OCI-LY1 (cell line): ENCODE measurements at regions not wholly inside any gene's neighbourhood (a gene's known extent, or its start where the extent isn't known, plus 50 kb on each side); places are given as distances from the start of the nearest gene placed in this dataset.

Experiments used
- H2AFZ ChIP-seq: fragments of 200-600 bp; sonication (generic), shearing (Covaris generic); 2 replicates; pipeline ENCODE4 v1.6.0; 2014; ENCODE audit warnings: antibody characterized with exemption, mild to moderate bottlenecking, low read length
- H3F3A ChIP-seq: fragments of 200-600 bp; sonication (generic), shearing (Covaris generic); 2 replicates; pipeline ENCODE4 v1.6.0; 2014; ENCODE audit warnings: mild to moderate bottlenecking, antibody characterized with exemption, low read length, moderate library complexity; ENCODE audit not compliant: insufficient read depth
- H3K27ac ChIP-seq: fragments of 200-600 bp; sonication (generic); 2 replicates; pipeline ENCODE4 v1.5.1; 2014; ENCODE audit warnings: low read length, mixed run types, mild to moderate bottlenecking, low read depth; ENCODE audit not compliant: poor library complexity, severe bottlenecking
- H3K27me3 ChIP-seq: fragments of 200-600 bp; sonication (generic); 2 replicates; pipeline ENCODE4 v1.6.0; 2014; ENCODE audit warnings: antibody characterized with exemption, mild to moderate bottlenecking, low read length, moderate library complexity; ENCODE audit not compliant: insufficient read depth
- H3K36me3 ChIP-seq: fragments of 200-600 bp; sonication (generic); 2 replicates; pipeline ENCODE4 v1.6.1; 2014; ENCODE audit warnings: mild to moderate bottlenecking, antibody characterized with exemption, low read length, moderate library complexity, mixed read lengths; ENCODE audit not compliant: insufficient read depth
- H3K4me1 ChIP-seq: fragments of 200-600 bp; sonication (generic); 2 replicates; pipeline ENCODE4 v1.5.1; 2014; ENCODE audit warnings: mild to moderate bottlenecking, low read length, moderate library complexity; ENCODE audit not compliant: insufficient read depth, severe bottlenecking
- H3K4me2 ChIP-seq: fragments of 200-600 bp; sonication (generic), shearing (Covaris generic); 2 replicates; pipeline ENCODE4 v1.6.1; 2014; ENCODE audit warnings: low read length
- H3K4me3 ChIP-seq: fragments of 200-600 bp; sonication (generic); 2 replicates; pipeline ENCODE4 v1.5.1; 2014; ENCODE audit warnings: low read length, low read depth, mild to moderate bottlenecking, mixed read lengths; ENCODE audit not compliant: poor library complexity, severe bottlenecking
- H3K79me2 ChIP-seq: fragments of 200-600 bp; shearing (Covaris generic); 2 replicates; pipeline ENCODE4 v1.6.1; 2016; ENCODE audit warnings: mixed run types, low read length, mixed read lengths; ENCODE audit not compliant: insufficient read depth
- H3K9ac ChIP-seq: fragments of 200-600 bp; sonication (generic), shearing (Covaris generic); 2 replicates; pipeline ENCODE4 v1.6.1; 2014; ENCODE audit warnings: mild to moderate bottlenecking, low read length, mixed read lengths
- H3K9me2 ChIP-seq: fragments of 200-600 bp; sonication (generic), shearing (Covaris generic); 2 replicates; pipeline ENCODE4 v1.6.1; 2014; ENCODE audit warnings: low read depth, mild to moderate bottlenecking, low read length, mixed read lengths
- H3K9me3 ChIP-seq: fragments of 200-600 bp; shearing (Covaris generic); 2 replicates; pipeline ENCODE4 v1.6.1; 2014; ENCODE audit warnings: low read length, mixed read lengths
- H4K20me1 ChIP-seq: fragments of 200-600 bp; sonication (generic), shearing (Covaris generic); 2 replicates; pipeline ENCODE4 v1.6.0; 2016; ENCODE audit warnings: mild to moderate bottlenecking, low read length; ENCODE audit not compliant: insufficient read depth
- CTCF ChIP-seq: fragments of 200-600 bp; sonication (generic), shearing (Covaris generic); IDR thresholded peaks from 2 replicates; pipeline ENCODE4 v1.5.1; 2017; ENCODE audit warnings: mild to moderate bottlenecking, antibody characterized with exemption, low read length, moderate library complexity, mixed read lengths
- EZH2 ChIP-seq: fragments of 200-600 bp; sonication (generic), shearing (Covaris generic); IDR thresholded peaks from 2 replicates; pipeline ENCODE4 v1.8.0; 2017; ENCODE audit warnings: borderline replicate concordance, mixed run types, mild to moderate bottlenecking, antibody characterized with exemption, low read length, moderate library complexity, mixed read lengths

GRCh38 chr7:53531-53930 lies 138.8 kb upstream of the FAM20C start:
- no peaks in the 10 kb centered on the region for H3K9me2 ChIP-seq
- H3K79me2 ChIP-seq, result no peaks in the 10 kb centered on the region
- no peaks in the 10 kb centered on the region for H3K36me3 ChIP-seq
- no peaks in the 10 kb centered on the region for H3K4me1 ChIP-seq
- H3K27ac ChIP-seq, result no peak overlapping the region
- no peak overlapping the region for H2AFZ ChIP-seq
- H3F3A ChIP-seq, result no peaks in the 10 kb centered on the region
- H3K9ac ChIP-seq, result no peak overlapping the region
- H3K4me3 ChIP-seq, result no peak overlapping the region
- no peaks in the 10 kb centered on the region for H3K9me3 ChIP-seq
- no peak overlapping the region for H3K4me2 ChIP-seq
- TF ChIP-seq CTCF, result no peak
- no peak for TF ChIP-seq EZH2
- H3K27me3 ChIP-seq, result no peaks in the 10 kb centered on the region
- H4K20me1 ChIP-seq, result no peaks in the 10 kb centered on the region

GRCh38 chr7:54615-55014 lies 137.8 kb upstream of the FAM20C start:
- TF ChIP-seq CTCF (no peak), EZH2 (no peak)
- Histone ChIP-seq H3K9ac (no peak overlapping the region), H4K20me1 (no peaks in the 10 kb centered on the region), H3K4me2 (no peak overlapping the region), H3F3A (no peaks in the 10 kb centered on the region), H3K79me2 (no peaks in the 10 kb centered on the region), H3K9me3 (no peaks in the 10 kb centered on the region), H3K4me1 (no peaks in the 10 kb centered on the region), H3K36me3 (no peaks in the 10 kb centered on the region), H3K27ac (no peak overlapping the region), H3K9me2 (no peaks in the 10 kb centered on the region), H3K27me3 (no peaks in the 10 kb centered on the region), H2AFZ (no peak overlapping the region), H3K4me3 (no peak overlapping the region)

- TF ChIP-seq EZH2, result no peak
- no peak for TF ChIP-seq CTCF
- H3K27me3 ChIP-seq, result no peaks in the 10 kb centered on the region
- no peaks in the 10 kb centered on the region for H3K36me3 ChIP-seq
Measured at GRCh38 chr7:55690-56248, 136.6 kb upstream of the FAM20C start.

More at GRCh38 chr7:55690-56248, 136.6 kb upstream of the FAM20C start:
- no peak overlapping the region for H2AFZ ChIP-seq
- no peak overlapping the region for H3K27ac ChIP-seq
- no peak overlapping the region for H3K4me2 ChIP-seq
- no peak overlapping the region for H3K4me3 ChIP-seq
- no peaks in the 10 kb centered on the region for H4K20me1 ChIP-seq
- no peak overlapping the region for H3K9ac ChIP-seq
- no peaks in the 10 kb centered on the region for H3K9me3 ChIP-seq
- H3K79me2 ChIP-seq, result no peaks in the 10 kb centered on the region
- no peaks in the 10 kb centered on the region for H3K9me2 ChIP-seq
- no peaks in the 10 kb centered on the region for H3F3A ChIP-seq
- no peaks in the 10 kb centered on the region for H3K4me1 ChIP-seq
